Liver (tissue), 3 donors: ENCODE measurements at regions not wholly inside any gene's neighbourhood (a gene's known extent, or its start where the extent isn't known, plus 50 kb on each side); places are given as distances from the start of the nearest gene placed in this dataset.

Source experiments
- ATF3 ChIP-seq: IDR thresholded peaks from 2 replicates; pipeline ENCODE4 v1.6.1; 2016; ENCODE audit warnings: antibody characterized with exemption
- CTCF ChIP-seq: fragments of 150-350 bp; IDR thresholded peaks from 2 replicates; pipeline ENCODE4 v1.5.1; 2017; ENCODE audit warnings: improper control_type of control experiment, low read depth, low read length; ENCODE audit not compliant: missing input control
- EGR1 ChIP-seq, 2 donors: IDR thresholded peaks; 2 replicates each; pipeline ENCODE4 v1.6.1; 2016 to 2018; ENCODE audit warnings: antibody characterized with exemption in 2 of 2, low read depth in 2 of 2
- FOXA2 ChIP-seq: IDR thresholded peaks from 2 replicates; pipeline ENCODE4 v1.6.1; 2016; ENCODE audit warnings: antibody characterized with exemption
- GABPA ChIP-seq, 2 donors: IDR thresholded peaks in 1 of 2; conservative IDR thresholded peaks in 1 of 2; 2 replicates each; pipeline ENCODE4 v1.6.1; 2016; ENCODE audit warnings: antibody characterized with exemption in 2 of 2, mild to moderate bottlenecking in 1 of 2, moderate library complexity in 1 of 2
- HNF4G ChIP-seq: IDR thresholded peaks from 2 replicates; pipeline ENCODE4 v1.6.1; 2016; ENCODE audit warnings: antibody characterized with exemption
- MAX ChIP-seq: IDR thresholded peaks from 2 replicates; pipeline ENCODE4 v1.6.1; 2016; ENCODE audit warnings: antibody characterized with exemption
- RAD21 ChIP-seq, 2 donors: IDR thresholded peaks; 2 replicates each; pipeline ENCODE4 v1.6.1; 2016; ENCODE audit warnings: antibody characterized with exemption in 2 of 2, mild to moderate bottlenecking in 2 of 2
- RXRA ChIP-seq, 2 donors: IDR thresholded peaks; 2 replicates each; pipeline ENCODE4 v1.6.1; 2017 to 2018; ENCODE audit warnings: antibody characterized with exemption in 2 of 2, mild to moderate bottlenecking in 1 of 2
- SP1 ChIP-seq: IDR thresholded peaks from 2 replicates; pipeline ENCODE4 v1.6.1; 2018; ENCODE audit warnings: antibody characterized with exemption, mild to moderate bottlenecking
- TAF1 ChIP-seq: conservative IDR thresholded peaks from 2 replicates; pipeline ENCODE4 v1.6.1; 2016; ENCODE audit warnings: antibody characterized with exemption, mild to moderate bottlenecking
- YY1 ChIP-seq: IDR thresholded peaks from 2 replicates; pipeline ENCODE4 v1.6.1; 2016; ENCODE audit warnings: antibody characterized with exemption, mild to moderate bottlenecking
- ZBTB33 ChIP-seq: IDR thresholded peaks from 2 replicates; pipeline ENCODE4 v1.6.1; 2016; ENCODE audit warnings: antibody characterized with exemption
- TF ChIP-seq, protein P1 (sequence below): IDR thresholded peaks from 2 replicates; pipeline ENCODE4 v1.6.1; 2016; ENCODE audit warnings: antibody characterized with exemption, mild to moderate bottlenecking
- donor health status: healthy.
- donor health status: healthy.

DNA sequence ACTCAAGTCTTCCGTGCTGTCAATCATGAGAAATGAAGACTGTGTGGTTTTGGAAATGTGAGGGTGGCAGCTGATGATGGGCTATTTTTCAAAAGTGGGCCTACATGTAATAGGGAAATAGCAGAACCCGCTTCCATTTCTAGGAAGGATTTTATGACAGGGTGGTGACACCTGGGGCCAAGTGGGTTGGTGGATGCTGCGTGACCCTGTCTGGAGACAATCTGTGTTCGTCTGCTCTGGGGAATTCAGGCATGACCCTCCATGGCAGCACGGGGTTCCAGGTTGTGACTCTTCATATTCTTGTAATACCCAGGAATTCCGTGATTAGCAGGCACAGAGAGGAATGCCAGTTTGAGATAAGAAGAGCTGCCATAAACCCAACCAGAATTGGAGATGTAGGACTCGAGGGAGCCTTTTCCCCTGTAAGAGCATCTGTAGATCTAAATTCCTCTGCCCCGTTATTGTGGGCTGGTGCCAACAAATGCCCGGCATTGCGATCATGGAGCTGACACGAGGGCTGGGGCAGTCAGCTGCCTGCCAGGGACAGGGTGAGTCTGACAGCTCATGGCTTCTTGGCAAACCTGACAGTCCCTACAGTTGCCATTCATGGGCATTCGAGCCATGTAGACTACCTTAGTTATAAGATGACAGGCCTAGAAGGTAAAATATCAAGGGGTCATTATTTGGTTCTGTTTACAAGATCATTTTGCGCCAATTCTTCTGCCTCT lies 279.7 kb downstream of the GADD45G start:
- TF ChIP-seq MAX (no peak), CTCF (no peak), ZBTB33 (no peak), YY1 (no peak), HNF4G (no peak), RAD21 (IDR thresholded peaks at IDR 0.05) (no peak), ATF3 (no peak), EGR1 (IDR thresholded peaks at IDR 0.05; ENCODE audit: low read depth in 2 of 2) (no peak), SP1 (no peak), GABPA (IDR thresholded peaks at IDR 0.05 in 1 of 2, conservative IDR thresholded peaks at IDR 0.05 in 1 of 2) (no peak), FOXA2 (no peak), TAF1 (no peak), RXRA (IDR thresholded peaks at IDR 0.05) (no peak)
- TF ChIP-seq, protein P1, sequence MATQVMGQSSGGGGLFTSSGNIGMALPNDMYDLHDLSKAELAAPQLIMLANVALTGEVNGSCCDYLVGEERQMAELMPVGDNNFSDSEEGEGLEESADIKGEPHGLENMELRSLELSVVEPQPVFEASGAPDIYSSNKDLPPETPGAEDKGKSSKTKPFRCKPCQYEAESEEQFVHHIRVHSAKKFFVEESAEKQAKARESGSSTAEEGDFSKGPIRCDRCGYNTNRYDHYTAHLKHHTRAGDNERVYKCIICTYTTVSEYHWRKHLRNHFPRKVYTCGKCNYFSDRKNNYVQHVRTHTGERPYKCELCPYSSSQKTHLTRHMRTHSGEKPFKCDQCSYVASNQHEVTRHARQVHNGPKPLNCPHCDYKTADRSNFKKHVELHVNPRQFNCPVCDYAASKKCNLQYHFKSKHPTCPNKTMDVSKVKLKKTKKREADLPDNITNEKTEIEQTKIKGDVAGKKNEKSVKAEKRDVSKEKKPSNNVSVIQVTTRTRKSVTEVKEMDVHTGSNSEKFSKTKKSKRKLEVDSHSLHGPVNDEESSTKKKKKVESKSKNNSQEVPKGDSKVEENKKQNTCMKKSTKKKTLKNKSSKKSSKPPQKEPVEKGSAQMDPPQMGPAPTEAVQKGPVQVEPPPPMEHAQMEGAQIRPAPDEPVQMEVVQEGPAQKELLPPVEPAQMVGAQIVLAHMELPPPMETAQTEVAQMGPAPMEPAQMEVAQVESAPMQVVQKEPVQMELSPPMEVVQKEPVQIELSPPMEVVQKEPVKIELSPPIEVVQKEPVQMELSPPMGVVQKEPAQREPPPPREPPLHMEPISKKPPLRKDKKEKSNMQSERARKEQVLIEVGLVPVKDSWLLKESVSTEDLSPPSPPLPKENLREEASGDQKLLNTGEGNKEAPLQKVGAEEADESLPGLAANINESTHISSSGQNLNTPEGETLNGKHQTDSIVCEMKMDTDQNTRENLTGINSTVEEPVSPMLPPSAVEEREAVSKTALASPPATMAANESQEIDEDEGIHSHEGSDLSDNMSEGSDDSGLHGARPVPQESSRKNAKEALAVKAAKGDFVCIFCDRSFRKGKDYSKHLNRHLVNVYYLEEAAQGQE: no peak
